NCI-H2227 treated with DMSO at 0.1 percent for 48 hours (cell line): ENCODE measurements at regions not wholly inside any gene's neighbourhood (a gene's known extent, or its start where the extent isn't known, plus 50 kb on each side); places are given as distances from the start of the nearest gene placed in this dataset.
"Not testable (repeated sequence)": the region's sequence is repeated elsewhere in the genome, so short reads cannot be mapped to it uniquely, and the experiment has no call there.

ENCODE experiments used
- DNase-seq: peaks from one replicate; lab custom pipeline; 2025; lab: John Stamatoyannopoulos, UW

- DNase-seq, result no peak
Measured at GRCh38 chr14:104250175-104250574, 111.8 kb downstream of the KIF26A start.

- no peak for DNase-seq
Measured at GRCh38 chr14:104252256-104253215, 114.1 kb downstream of the KIF26A start.

- DNase-seq, result no peak
Measured at GRCh38 chr14:104253223-104253822, 114.9 kb downstream of the KIF26A start.

GRCh38 chr14:104253901-104254353, 115.5 kb downstream of the KIF26A start:
- DNase-seq, result no peak

- DNase-seq, result no peak
Measured at GRCh38 chr14:104254735-104255400, 116.5 kb downstream of the KIF26A start.

- no peak for DNase-seq
Measured at GRCh38 chr14:104256025-104256424, 117.6 kb downstream of the KIF26A start.

- DNase-seq, result no peak
Measured at GRCh38 chr14:104262515-104263514, 124.4 kb downstream of the KIF26A start.

- peak; percentile 31 for DNase-seq
Measured at GRCh38 chr14:104263675-104264358, 125.4 kb downstream of the KIF26A start.

- no peak for DNase-seq
Measured at GRCh38 chr14:104264495-104265265, 126.3 kb downstream of the KIF26A start.

- peak; percentile 26 for DNase-seq
Measured at GRCh38 chr14:104265918-104266630, 127.7 kb downstream of the KIF26A start.

GRCh38 chr14:104266631-104267575, 128.5 kb downstream of the KIF26A start:
- DNase-seq, result no peak

- DNase-seq, result no peak
Measured at GRCh38 chr14:104267895-104268294, 129.5 kb downstream of the KIF26A start.

- DNase-seq, result no peak
Measured at GRCh38 chr14:104268295-104268694, 129.9 kb downstream of the KIF26A start.

- no peak for DNase-seq
Measured at GRCh38 chr14:104268725-104269436, 130.5 kb downstream of the KIF26A start.

- DNase-seq, result not testable (repeated sequence)
Measured at GRCh38 chr14:104269511-104270241, 131.3 kb downstream of the KIF26A start.

GRCh38 chr14:104271391-104271790, 133.0 kb downstream of the KIF26A start:
- no peak for DNase-seq

GRCh38 chr14:104274806-104275205, 136.4 kb downstream of the KIF26A start:
- no peak for DNase-seq
